Body of pancreas (tissue), 4 donors: ENCODE measurements at regions not wholly inside any gene's neighbourhood (a gene's known extent, or its start where the extent isn't known, plus 50 kb on each side); places are given as distances from the start of the nearest gene placed in this dataset.

Experiments used
- ATAC-seq: fragments of 150-250 bp; one replicate; pipeline ENCODE4 v1.9.1; 2016
- DNase-seq, 4 donors: peaks; one replicate each; pipeline ENCODE4 v3.0.0-alpha.2; 2019
- H3K27ac ChIP-seq, 4 donors: fragments of 200-600 bp; sonication (generic); 1 replicate in 3 of 4; 2 replicates in 1 of 4; pipeline versions ENCODE4 v1.5.1 to v1.6.1; 2016 to 2019; ENCODE audit warnings: mild to moderate bottlenecking in 1 of 4, mixed read lengths in 1 of 4, moderate library complexity in 1 of 4
- H3K27me3 ChIP-seq, 2 donors: fragments of 200-600 bp; sonication (generic); one replicate each; pipeline ENCODE4 v1.6.0; 2016; ENCODE audit warnings: mild to moderate bottlenecking in 1 of 2
- H3K36me3 ChIP-seq, 2 donors: fragments of 200-600 bp; sonication (generic); replicated peaks in 1 of 2; 2 replicates each; pipeline ENCODE4 v1.5.1; 2016; ENCODE audit warnings: low read depth in 2 of 2; ENCODE audit not compliant: insufficient read depth in 1 of 2
- H3K4me1 ChIP-seq: fragments of 200-600 bp; sonication (generic); one replicate; pipeline ENCODE4 v1.6.0; 2016
- H3K4me3 ChIP-seq, 2 donors: fragments of 200-600 bp; sonication (generic); 1 replicate in 1 of 2; 2 replicates in 1 of 2; pipeline ENCODE4 v1.5.1; 2016 to 2019
- H3K9me3 ChIP-seq, 3 donors: fragments of 200-600 bp; sonication (generic); 1 replicate in 2 of 3; 2 replicates in 1 of 3; pipeline ENCODE4 v1.5.1; 2016
- POLR2A ChIP-seq, 3 donors: fragments of 450-650 bp; IDR thresholded peaks; one replicate each; pipeline ENCODE4 v1.6.1; 2016; ENCODE audit warnings: antibody characterized with exemption in 3 of 3, mild to moderate bottlenecking in 2 of 3
- WGBS, 2 donors: methylation state at CpG; one replicate each; pipeline ENCODE4 v1.1.5; 2017; 5-methylcytosine and 5-hydroxymethylcytosine counted together
- intact Hi-C: fragments of 100-400 bp; cut with DNase I; formaldehyde crosslinking; loops from one replicate; pipeline ENCODE4 v1.15.1; 2023
- TF ChIP-seq, protein P1 (sequence below), 7 experiments: fragments of 450-650 bp in 4 of 7; fragments of 200-600 bp in 3 of 7; sonication (generic) in 3 of 7; IDR thresholded peaks; one replicate each; pipeline ENCODE4 v1.5.1; 2016 to 2019; ENCODE audit warnings: antibody characterized with exemption in 7 of 7

DNA sequence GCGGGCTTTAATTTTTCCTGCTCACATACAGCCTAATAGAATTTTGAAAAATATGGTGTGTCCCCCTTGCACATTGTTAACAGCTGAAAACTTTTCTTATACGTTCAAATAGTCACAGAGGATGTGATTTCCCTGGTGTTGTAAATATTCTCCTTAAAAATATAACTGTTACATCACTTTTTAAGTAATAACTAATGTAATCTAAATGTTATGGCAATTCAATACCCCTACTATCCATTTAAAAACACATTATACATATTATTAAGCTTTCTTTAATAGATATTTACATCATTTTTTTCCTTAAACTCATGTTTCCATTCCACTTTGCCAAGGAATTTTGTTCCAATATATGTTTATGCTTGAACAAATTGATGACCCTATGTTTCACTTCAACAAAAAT lies 85.5 kb upstream of the S1PR1 start:
- H3K27ac ChIP-seq, result no peak overlapping the region
- H3K27me3 ChIP-seq, result no peaks in the 10 kb centered on the region
- no peaks in the 10 kb centered on the region for H3K9me3 ChIP-seq
- WGBS, 2 donors, result 76 to 80% methylated on average over 2 of the region's 2 CpGs
- TF ChIP-seq, protein P1, sequence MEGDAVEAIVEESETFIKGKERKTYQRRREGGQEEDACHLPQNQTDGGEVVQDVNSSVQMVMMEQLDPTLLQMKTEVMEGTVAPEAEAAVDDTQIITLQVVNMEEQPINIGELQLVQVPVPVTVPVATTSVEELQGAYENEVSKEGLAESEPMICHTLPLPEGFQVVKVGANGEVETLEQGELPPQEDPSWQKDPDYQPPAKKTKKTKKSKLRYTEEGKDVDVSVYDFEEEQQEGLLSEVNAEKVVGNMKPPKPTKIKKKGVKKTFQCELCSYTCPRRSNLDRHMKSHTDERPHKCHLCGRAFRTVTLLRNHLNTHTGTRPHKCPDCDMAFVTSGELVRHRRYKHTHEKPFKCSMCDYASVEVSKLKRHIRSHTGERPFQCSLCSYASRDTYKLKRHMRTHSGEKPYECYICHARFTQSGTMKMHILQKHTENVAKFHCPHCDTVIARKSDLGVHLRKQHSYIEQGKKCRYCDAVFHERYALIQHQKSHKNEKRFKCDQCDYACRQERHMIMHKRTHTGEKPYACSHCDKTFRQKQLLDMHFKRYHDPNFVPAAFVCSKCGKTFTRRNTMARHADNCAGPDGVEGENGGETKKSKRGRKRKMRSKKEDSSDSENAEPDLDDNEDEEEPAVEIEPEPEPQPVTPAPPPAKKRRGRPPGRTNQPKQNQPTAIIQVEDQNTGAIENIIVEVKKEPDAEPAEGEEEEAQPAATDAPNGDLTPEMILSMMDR (IDR thresholded peaks at IDR 0.05), result no peak
- TF ChIP-seq POLR2A (IDR thresholded peaks at IDR 0.05), result no peak
- intact Hi-C loops, result no loop called here
- H3K4me1 ChIP-seq, result no peaks in the 10 kb centered on the region
- H3K4me3 ChIP-seq, result no peak overlapping the region
- DNase-seq (no peak), ATAC-seq (no peak)
- H3K36me3 ChIP-seq, result no peaks in the 10 kb centered on the region

DNA sequence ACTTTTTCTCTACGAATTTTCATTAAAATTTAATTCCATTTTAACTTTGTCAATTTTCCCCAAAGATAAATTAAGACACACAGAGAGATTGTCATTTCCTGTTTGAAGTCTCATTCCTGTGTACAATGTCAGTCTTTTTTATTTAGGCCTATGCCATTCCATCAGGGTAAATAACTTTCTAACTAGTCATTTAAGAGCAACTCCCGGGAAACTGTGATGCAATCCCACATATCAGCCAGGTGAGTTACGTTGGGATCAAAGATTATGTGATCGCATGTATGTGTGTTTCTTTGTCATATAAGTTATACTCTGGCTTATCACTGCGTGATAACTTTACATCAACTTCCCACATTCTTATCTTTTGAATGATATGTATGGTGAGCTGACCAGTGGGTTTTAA lies 86.1 kb upstream of the S1PR1 start:
- intact Hi-C loops, result no loop called here
- no peaks in the 10 kb centered on the region for H3K4me1 ChIP-seq
- WGBS, 2 donors, result 44% methylated on average over 5 of the region's 5 CpGs

DNA sequence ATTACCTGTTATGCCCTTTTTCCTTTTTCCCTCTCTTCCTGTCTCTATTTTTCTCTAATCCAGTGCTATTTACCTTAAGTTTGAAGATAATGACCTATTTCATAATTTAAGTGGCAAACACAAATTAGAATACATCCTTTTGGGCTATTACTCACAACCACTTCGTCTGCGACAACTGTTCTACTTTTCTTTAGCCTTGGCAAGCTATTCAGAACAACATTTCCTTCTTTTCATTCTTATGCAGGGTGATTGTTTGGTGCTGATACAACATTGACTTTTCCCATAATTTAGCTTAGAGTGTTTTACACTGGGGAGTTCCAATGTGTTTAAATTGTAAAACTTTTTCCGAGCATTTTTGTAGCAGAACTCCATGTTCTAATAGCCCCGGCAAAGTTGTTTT lies 86.6 kb upstream of the S1PR1 start:
- Histone ChIP-seq H3K27me3 (no peaks in the 10 kb centered on the region), H3K4me1 (no peaks in the 10 kb centered on the region), H3K9me3 (no peaks in the 10 kb centered on the region), H3K36me3 (no peaks in the 10 kb centered on the region), H3K27ac (no peak overlapping the region), H3K4me3 (no peak overlapping the region)
- ATAC-seq (no peak), DNase-seq (no peak)
- WGBS, 2 donors, result 76 to 90% methylated on average over 4 of the region's 4 CpGs
- intact Hi-C loops, result no loop called here
- no peak for TF ChIP-seq POLR2A (IDR thresholded peaks at IDR 0.05)
- TF ChIP-seq, protein P1 (IDR thresholded peaks at IDR 0.05), result no peak

More for the DNA sequence above, 86.1 kb upstream of the S1PR1 start:
- H3K4me3 ChIP-seq, result no peak overlapping the region
- H3K9me3 ChIP-seq, result no peaks in the 10 kb centered on the region
- no peaks in the 10 kb centered on the region for H3K36me3 ChIP-seq
- ATAC-seq (no peak), DNase-seq (no peak)
- TF ChIP-seq, protein P1 (IDR thresholded peaks at IDR 0.05), result no peak
- TF ChIP-seq POLR2A (IDR thresholded peaks at IDR 0.05), result no peak
- no peak overlapping the region for H3K27ac ChIP-seq
- H3K27me3 ChIP-seq, result no peaks in the 10 kb centered on the region

DNA sequence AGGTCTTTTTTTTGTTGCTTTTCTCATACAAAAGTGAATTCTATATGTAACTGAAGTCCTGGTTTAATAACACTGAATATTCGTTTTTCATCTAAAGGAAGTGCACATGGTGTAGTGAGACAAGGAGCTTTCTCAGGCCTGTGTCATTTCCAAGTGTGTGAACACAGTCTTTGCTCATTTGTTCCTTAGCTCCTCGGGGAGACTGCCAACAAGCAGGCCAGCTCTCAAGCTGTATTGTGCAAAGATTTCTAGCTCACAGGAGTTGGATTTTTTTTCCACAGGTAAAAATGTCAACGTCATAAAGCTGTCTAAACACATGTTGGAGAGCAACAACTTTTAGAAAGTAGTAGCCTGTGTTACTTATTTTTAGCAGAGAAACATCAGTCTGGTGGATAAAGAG lies 87.8 kb upstream of the S1PR1 start:
- Histone ChIP-seq H3K27me3 (no peaks in the 10 kb centered on the region), H3K4me1 (no peaks in the 10 kb centered on the region), H3K4me3 (no peak overlapping the region), H3K9me3 (no peaks in the 10 kb centered on the region), H3K27ac (no peak overlapping the region), H3K36me3 (no peaks in the 10 kb centered on the region)
- TF ChIP-seq, protein P1 (IDR thresholded peaks at IDR 0.05), result no peak
- TF ChIP-seq POLR2A (IDR thresholded peaks at IDR 0.05), result no peak
- DNase-seq, result peak in 1 of 4 donors; percentile 6
- WGBS, 2 donors, result 16 to 21% methylated on average over 3 of the region's 3 CpGs
- no peak for ATAC-seq
- intact Hi-C loops, result no loop called here

DNA sequence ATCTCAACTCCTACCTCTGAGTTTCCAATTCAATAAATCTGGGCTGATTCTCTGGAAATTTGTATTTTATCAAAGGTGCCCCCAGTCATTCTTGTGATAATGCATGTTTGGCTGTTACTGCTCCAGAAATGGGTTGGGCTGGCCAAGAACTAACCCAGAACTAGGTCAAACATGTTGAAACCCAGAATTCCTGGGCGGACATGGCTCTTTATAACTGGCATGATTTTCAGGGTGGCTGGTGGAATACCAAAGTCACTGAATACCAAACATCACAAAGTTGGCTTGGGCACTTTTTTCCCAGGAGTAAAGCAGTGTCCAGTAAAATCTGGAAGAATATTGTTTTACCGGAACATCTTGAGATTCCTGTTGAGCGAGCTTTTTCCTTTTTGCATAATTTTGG lies 89.4 kb upstream of the S1PR1 start:
- Histone ChIP-seq H3K27ac (no peak overlapping the region), H3K27me3 (no peaks in the 10 kb centered on the region), H3K4me3 (no peak overlapping the region), H3K4me1 (no peaks in the 10 kb centered on the region), H3K9me3 (no peaks in the 10 kb centered on the region), H3K36me3 (no peaks in the 10 kb centered on the region)
- TF ChIP-seq, protein P1 (IDR thresholded peaks at IDR 0.05), result no peak
- no peak for TF ChIP-seq POLR2A (IDR thresholded peaks at IDR 0.05)
- WGBS, 2 donors, result 95 to 98% methylated on average over 3 of the region's 3 CpGs
- intact Hi-C loops, result no loop called here
- no peak for ATAC-seq
- no peak for DNase-seq
